ENCODE measurements at regions not wholly inside any gene's neighbourhood (a gene's known extent, or its start where the extent isn't known, plus 50 kb on each side); places are given as distances from the start of the nearest gene placed in this dataset.

- no peak for TF ChIP-seq CTCF (IDR thresholded peaks at IDR 0.05; ENCODE audit: low read depth, low read length, missing input control)
- TF ChIP-seq GABPA (IDR thresholded peaks at IDR 0.05 in 1 of 2, conservative IDR thresholded peaks at IDR 0.05 in 1 of 2) = no peak
- no peak for TF ChIP-seq HNF4G (IDR thresholded peaks at IDR 0.05)
- no peak for TF ChIP-seq FOXA1 (IDR thresholded peaks at IDR 0.05)
- no peak for TF ChIP-seq JUND (IDR thresholded peaks at IDR 0.05)
- no peak for TF ChIP-seq ATF3 (IDR thresholded peaks at IDR 0.05)
- no peak for TF ChIP-seq RAD21 (IDR thresholded peaks at IDR 0.05)
Measured at GRCh38 chr3:79976466-79976865, 208.7 kb upstream of the ROBO1 start (continued).

GRCh38 chr3:79973917-79974595, 206.3 kb upstream of the ROBO1 start:
- DNase-seq (ENCODE audit: low spot score) = no peak
- H3K4me3 ChIP-seq (ENCODE audit: low read depth in 1 of 3, low read length in 3 of 3) = no peak overlapping the region
- no peak overlapping the region for H3K9ac ChIP-seq (ENCODE audit: low read depth in 1 of 2, low read length in 2 of 2)
- no peaks in the 10 kb centered on the region for H3K9me3 ChIP-seq (ENCODE audit: control insufficient read depth in 4 of 4, low read length in 3 of 4)
- WGBS = 69% methylated on average over 5 of the region's 5 CpGs
- TF ChIP-seq REST (IDR thresholded peaks at IDR 0.05) (no peak), ZBTB33 (IDR thresholded peaks at IDR 0.05) (no peak), TAF1 (conservative IDR thresholded peaks at IDR 0.05) (no peak), CTCF (IDR thresholded peaks at IDR 0.05; ENCODE audit: low read depth, low read length, missing input control) (no peak), EGR1 (IDR thresholded peaks at IDR 0.05; ENCODE audit: low read depth in 2 of 2) (no peak), RXRA (IDR thresholded peaks at IDR 0.05) (no peak), ATF3 (IDR thresholded peaks at IDR 0.05) (no peak), NR2F2 (IDR thresholded peaks at IDR 0.05) (no peak), HNF4A (conservative IDR thresholded peaks at IDR 0.05) (no peak), YY1 (IDR thresholded peaks at IDR 0.05) (no peak), MAX (IDR thresholded peaks at IDR 0.05) (no peak), FOXA1 (IDR thresholded peaks at IDR 0.05) (no peak), HNF4G (IDR thresholded peaks at IDR 0.05) (no peak), JUND (IDR thresholded peaks at IDR 0.05) (no peak), SP1 (IDR thresholded peaks at IDR 0.05) (no peak), GABPA (IDR thresholded peaks at IDR 0.05 in 1 of 2, conservative IDR thresholded peaks at IDR 0.05 in 1 of 2) (no peak), FOXA2 (IDR thresholded peaks at IDR 0.05) (no peak), RAD21 (IDR thresholded peaks at IDR 0.05) (no peak)
- no peaks in the 10 kb centered on the region for H3K36me3 ChIP-seq (ENCODE audit: control insufficient read depth in 4 of 4, insufficient read depth in 3 of 4, low read depth in 1 of 4, low read length in 3 of 4)
- H3K27me3 ChIP-seq (ENCODE audit: control insufficient read depth in 4 of 4, insufficient read depth in 4 of 4, low read length in 3 of 4) = no peaks in the 10 kb centered on the region
- no peaks in the 10 kb centered on the region for H3K4me1 ChIP-seq (ENCODE audit: control insufficient read depth in 4 of 4, insufficient read depth in 4 of 4, low read length in 3 of 4)
- H3K27ac ChIP-seq (ENCODE audit: low read depth in 1 of 2, low read length in 2 of 2) = no peak overlapping the region
